ENCODE measurements at regions not wholly inside any gene's neighbourhood (a gene's known extent, or its start where the extent isn't known, plus 50 kb on each side); places are given as distances from the start of the nearest gene placed in this dataset.
"Not testable (repeated sequence)": the region's sequence is repeated elsewhere in the genome, so short reads cannot be mapped to it uniquely, and the experiment has no call there.

DNA sequence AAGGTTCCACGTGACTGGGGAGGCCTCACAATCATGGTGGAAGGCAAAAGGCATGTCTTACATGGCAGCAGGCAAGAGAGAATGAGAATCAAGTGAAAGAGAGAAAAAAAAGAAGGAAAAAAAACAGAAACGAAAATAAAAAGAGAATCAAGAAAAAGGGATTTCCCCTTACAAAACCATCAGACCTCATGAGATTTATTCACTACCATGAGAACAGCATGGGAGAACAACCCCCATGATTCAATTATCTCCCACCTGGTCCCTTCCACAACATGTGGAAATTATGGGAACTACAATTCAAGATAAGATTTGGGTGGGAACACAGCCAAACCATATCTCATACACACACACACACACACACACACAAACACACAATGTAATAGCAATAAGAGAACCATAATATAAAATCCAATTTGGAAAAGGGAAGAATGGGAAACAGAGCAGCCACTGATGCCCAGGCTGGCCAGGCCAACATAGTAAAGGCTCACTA, 90.6 kb upstream of the C1QTNF7 start:
- H3K27me3 Mint-ChIP-seq (ENCODE audit: low read depth); CTCF ChIA-PET; H3K27ac Mint-ChIP-seq; H3K4me3 Mint-ChIP-seq; H3K4me1 Mint-ChIP-seq (ENCODE audit: low read depth); H3K36me3 Mint-ChIP-seq (ENCODE audit: low read depth); intact Hi-C loops (cut with micrococcal nuclease); H3K9me3 Mint-ChIP-seq; DNase-seq: not testable (repeated sequence)

DNA sequence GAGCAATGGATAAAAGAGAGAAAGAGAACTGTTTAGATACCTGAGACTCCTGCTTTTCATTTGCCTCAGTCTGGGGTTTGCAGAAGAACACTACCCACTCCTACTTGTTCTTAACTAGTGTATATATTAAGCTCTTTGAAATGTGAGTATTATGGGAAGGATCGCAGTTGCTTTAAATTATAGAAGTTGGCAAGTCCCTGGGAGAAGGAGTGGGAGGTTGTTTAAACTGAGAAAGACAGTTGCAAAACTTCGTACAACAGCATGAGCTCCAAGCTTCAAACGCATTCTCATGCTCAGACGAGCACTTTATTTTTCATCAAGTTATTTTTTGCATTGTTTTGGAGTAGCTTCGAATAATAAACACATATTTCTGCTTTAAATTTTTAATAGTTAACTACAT, 88.1 kb upstream of the C1QTNF7 start:
- Mint-ChIP-seq H3K36me3 (ENCODE audit: low read depth) (no peaks in the 10 kb centered on the region), H3K27me3 (ENCODE audit: low read depth) (no peaks in the 10 kb centered on the region), H3K9me3 (peaks cover 2% of the 10 kb centered on the region), H3K4me1 (ENCODE audit: low read depth) (peaks cover 2% of the 10 kb centered on the region), H3K27ac (no peak overlapping the region), H3K4me3 (no peak overlapping the region)
- CTCF ChIA-PET: interaction anchor here (0.8 to 1.3 kb wide), 2 partner anchors 117 to 120 kb away, joined by 4 to 5 read pairs; no protein-coding TSS in a partner anchor
- DNase-seq: no peak
- intact Hi-C loops (cut with micrococcal nuclease): no loop called here

- no peaks in the 10 kb centered on the region for H3K36me3 Mint-ChIP-seq (ENCODE audit: low read depth)
- H3K27ac Mint-ChIP-seq: no peak overlapping the region
- intact Hi-C loops (cut with micrococcal nuclease): no loop called here
- H3K4me3 Mint-ChIP-seq: no peak overlapping the region
- no peak for DNase-seq
- no peaks in the 10 kb centered on the region for H3K27me3 Mint-ChIP-seq (ENCODE audit: low read depth)
- peaks cover 2% of the 10 kb centered on the region for H3K9me3 Mint-ChIP-seq
- CTCF ChIA-PET: interaction anchor here (0.8 to 1.3 kb wide), 2 partner anchors 117 to 119 kb away, joined by 4 to 5 read pairs; no protein-coding TSS in a partner anchor
- H3K4me1 Mint-ChIP-seq (ENCODE audit: low read depth): peaks cover 2% of the 10 kb centered on the region
Observed at GRCh38 chr4:15340332-15340731, 87.5 kb upstream of the C1QTNF7 start.

DNA sequence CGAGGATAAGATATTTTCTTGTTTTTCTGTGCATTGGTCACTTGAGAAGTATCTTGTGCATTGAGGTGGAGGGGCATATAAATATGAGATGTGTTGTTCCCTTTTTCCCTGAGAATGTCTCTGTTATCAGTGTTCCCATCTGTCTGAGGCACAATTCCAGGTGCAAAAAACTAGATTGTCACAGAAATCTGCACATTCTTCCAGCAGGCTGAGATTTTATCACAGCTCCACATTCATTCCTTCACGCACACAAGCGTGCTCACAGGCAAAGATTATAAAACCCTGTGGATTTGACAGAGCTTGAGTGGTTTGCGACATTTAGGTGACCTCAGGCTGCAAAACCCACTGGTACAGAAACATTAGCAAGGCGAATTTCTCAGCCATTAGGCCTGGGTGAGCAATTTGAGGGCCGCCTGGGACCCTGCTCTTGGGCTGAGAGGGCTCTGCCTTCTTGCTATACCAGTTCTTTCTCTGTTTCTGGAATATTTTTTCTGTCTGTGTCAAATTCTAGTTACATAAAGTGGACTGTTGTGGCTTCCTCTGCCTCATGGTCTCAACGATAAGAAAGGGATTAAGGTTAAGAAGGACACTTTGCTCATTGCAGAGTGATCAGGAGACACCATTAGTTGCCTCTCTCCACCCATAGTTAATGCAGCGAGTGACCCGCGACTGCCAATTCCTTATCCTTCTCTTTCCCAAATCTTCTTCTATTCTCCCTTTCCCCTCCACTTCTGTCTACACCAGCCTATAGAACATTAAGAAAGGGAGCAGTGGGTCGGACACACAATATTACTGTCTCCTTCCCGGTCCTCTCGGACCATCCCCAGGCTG, 86.7 kb upstream of the C1QTNF7 start:
- Mint-ChIP-seq H3K27me3 (ENCODE audit: low read depth) (no peaks in the 10 kb centered on the region), H3K4me3 (no peak overlapping the region), H3K4me1 (ENCODE audit: low read depth) (peaks cover 2% of the 10 kb centered on the region), H3K9me3 (peaks cover 2% of the 10 kb centered on the region), H3K36me3 (ENCODE audit: low read depth) (no peaks in the 10 kb centered on the region), H3K27ac (no peak overlapping the region)
- CTCF ChIA-PET: interaction anchor here (1.3 kb wide), 1 partner anchor 118 kb away, joined by 4 read pairs; no protein-coding TSS in a partner anchor
- DNase-seq: no peak
- intact Hi-C loops (cut with micrococcal nuclease): no loop called here

DNA sequence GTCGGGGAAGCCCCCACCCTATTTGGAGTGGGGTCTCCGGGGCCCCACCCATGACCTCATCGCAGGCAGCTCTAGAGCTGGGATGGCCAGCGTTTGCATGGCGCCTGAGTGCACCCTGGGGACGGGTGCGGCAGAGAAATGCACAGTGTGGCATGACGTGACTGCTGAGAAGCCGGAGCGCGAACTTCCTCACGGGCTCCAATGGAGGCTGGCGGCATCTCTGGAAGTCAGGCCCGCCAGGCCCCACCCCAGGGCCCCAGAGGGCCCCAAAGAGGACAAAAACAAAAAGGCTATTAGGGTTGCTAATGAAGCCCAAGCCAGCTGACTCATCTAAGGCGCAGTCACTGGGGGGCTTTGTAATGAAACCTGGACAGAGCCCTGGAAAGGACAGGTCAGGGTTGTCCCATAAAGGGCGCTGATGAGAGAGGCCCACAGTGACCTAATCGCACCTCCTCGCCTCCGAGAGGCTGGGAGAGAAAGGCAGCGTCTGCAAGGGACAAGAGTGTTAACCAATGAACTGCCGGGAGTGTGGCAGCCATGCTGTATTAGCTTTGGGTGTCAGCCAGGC, 86.0 kb upstream of the C1QTNF7 start:
- Mint-ChIP-seq H3K4me1 (ENCODE audit: low read depth) (no peaks in the 10 kb centered on the region), H3K9me3 (peaks cover 2% of the 10 kb centered on the region), H3K4me3 (no peak overlapping the region), H3K36me3 (ENCODE audit: low read depth) (no peaks in the 10 kb centered on the region), H3K27ac (no peak overlapping the region), H3K27me3 (ENCODE audit: low read depth) (no peaks in the 10 kb centered on the region)
- CTCF ChIA-PET: no interaction called here
- intact Hi-C loops (cut with micrococcal nuclease): no loop called here
- no peak for DNase-seq

GRCh38 chr4:15343000-15343399, 84.8 kb upstream of the C1QTNF7 start:
- H3K36me3 Mint-ChIP-seq (ENCODE audit: low read depth): no peaks in the 10 kb centered on the region
- no peak overlapping the region for H3K4me3 Mint-ChIP-seq
- CTCF ChIA-PET: no interaction called here
- no peaks in the 10 kb centered on the region for H3K9me3 Mint-ChIP-seq
- intact Hi-C loops (cut with micrococcal nuclease): no loop called here
- no peaks in the 10 kb centered on the region for H3K4me1 Mint-ChIP-seq (ENCODE audit: low read depth)
- no peak for DNase-seq
- no peaks in the 10 kb centered on the region for H3K27me3 Mint-ChIP-seq (ENCODE audit: low read depth)
- H3K27ac Mint-ChIP-seq: no peak overlapping the region

- no peaks in the 10 kb centered on the region for H3K36me3 Mint-ChIP-seq (ENCODE audit: low read depth)
- H3K9me3 Mint-ChIP-seq: no peaks in the 10 kb centered on the region
- no peak for DNase-seq
- intact Hi-C loops (cut with micrococcal nuclease): no loop called here
- CTCF ChIA-PET: no interaction called here
- no peaks in the 10 kb centered on the region for H3K27me3 Mint-ChIP-seq (ENCODE audit: low read depth)
- no peaks in the 10 kb centered on the region for H3K4me1 Mint-ChIP-seq (ENCODE audit: low read depth)
- no peak overlapping the region for H3K27ac Mint-ChIP-seq
- H3K4me3 Mint-ChIP-seq: no peak overlapping the region
Observed at GRCh38 chr4:15343581-15343980, 84.3 kb upstream of the C1QTNF7 start.

DNA sequence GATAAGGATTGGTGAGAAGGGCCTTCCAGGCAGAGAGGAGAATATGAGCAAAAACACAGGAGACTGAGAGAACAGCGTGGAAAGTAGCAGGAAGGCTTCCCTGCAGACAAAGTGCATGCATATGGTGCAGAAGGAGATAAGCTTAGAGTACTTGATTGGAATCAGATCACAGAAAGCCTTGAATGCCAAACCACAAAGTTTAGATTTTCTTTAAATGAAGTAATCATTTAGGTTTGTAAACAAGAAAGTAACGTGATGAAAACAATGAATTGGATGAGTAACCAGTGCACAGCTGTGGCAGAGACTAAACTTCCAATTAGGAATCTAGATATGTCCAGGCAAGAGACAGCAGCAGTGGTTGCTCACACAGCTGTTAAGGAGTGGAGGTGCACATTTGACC, 83.8 kb upstream of the C1QTNF7 start:
- H3K36me3 Mint-ChIP-seq (ENCODE audit: low read depth): no peaks in the 10 kb centered on the region
- H3K4me3 Mint-ChIP-seq: no peak overlapping the region
- H3K9me3 Mint-ChIP-seq: no peaks in the 10 kb centered on the region
- peaks cover under 1% of the 10 kb centered on the region for H3K4me1 Mint-ChIP-seq (ENCODE audit: low read depth)
- CTCF ChIA-PET: no interaction called here
- H3K27me3 Mint-ChIP-seq (ENCODE audit: low read depth): no peaks in the 10 kb centered on the region
- no peak for DNase-seq
- intact Hi-C loops (cut with micrococcal nuclease): no loop called here
- H3K27ac Mint-ChIP-seq: no peak overlapping the region

GRCh38 chr4:15345134-15345533, 82.7 kb upstream of the C1QTNF7 start:
- Mint-ChIP-seq H3K27me3 (ENCODE audit: low read depth) (no peaks in the 10 kb centered on the region), H3K4me1 (ENCODE audit: low read depth) (peaks cover 8% of the 10 kb centered on the region), H3K36me3 (ENCODE audit: low read depth) (no peaks in the 10 kb centered on the region), H3K27ac (no peak overlapping the region), H3K4me3 (no peak overlapping the region), H3K9me3 (no peaks in the 10 kb centered on the region)
- intact Hi-C loops (cut with micrococcal nuclease): no loop called here
- CTCF ChIA-PET: no interaction called here
- DNase-seq: no peak

DNA sequence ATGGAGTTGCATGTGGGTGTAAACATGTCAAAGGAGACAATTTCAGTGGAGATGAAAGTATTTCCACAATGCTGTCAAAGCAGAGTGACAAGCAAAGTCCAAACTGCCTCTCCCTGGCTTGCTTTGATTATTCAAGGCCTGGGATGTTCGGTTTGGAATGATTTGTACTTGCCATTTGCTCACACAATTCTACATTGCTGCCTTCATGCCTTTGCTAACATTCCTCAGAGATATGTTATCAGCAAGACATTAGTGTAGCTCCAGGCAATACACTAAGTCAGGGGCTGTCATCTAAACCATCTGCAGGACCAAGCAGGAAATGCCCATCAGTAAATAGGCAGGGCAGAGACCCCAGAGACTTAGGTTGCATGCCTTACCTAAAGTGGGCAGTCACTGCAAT, 79.6 kb upstream of the C1QTNF7 start:
- H3K27me3 Mint-ChIP-seq (ENCODE audit: low read depth): no peaks in the 10 kb centered on the region
- CTCF ChIA-PET: no interaction called here
- intact Hi-C loops (cut with micrococcal nuclease): no loop called here
- peaks cover 8% of the 10 kb centered on the region for H3K4me1 Mint-ChIP-seq (ENCODE audit: low read depth)
- no peak overlapping the region for H3K27ac Mint-ChIP-seq
- H3K9me3 Mint-ChIP-seq: no peaks in the 10 kb centered on the region
- no peak for DNase-seq
- H3K36me3 Mint-ChIP-seq (ENCODE audit: low read depth): no peaks in the 10 kb centered on the region
- no peak overlapping the region for H3K4me3 Mint-ChIP-seq

DNA sequence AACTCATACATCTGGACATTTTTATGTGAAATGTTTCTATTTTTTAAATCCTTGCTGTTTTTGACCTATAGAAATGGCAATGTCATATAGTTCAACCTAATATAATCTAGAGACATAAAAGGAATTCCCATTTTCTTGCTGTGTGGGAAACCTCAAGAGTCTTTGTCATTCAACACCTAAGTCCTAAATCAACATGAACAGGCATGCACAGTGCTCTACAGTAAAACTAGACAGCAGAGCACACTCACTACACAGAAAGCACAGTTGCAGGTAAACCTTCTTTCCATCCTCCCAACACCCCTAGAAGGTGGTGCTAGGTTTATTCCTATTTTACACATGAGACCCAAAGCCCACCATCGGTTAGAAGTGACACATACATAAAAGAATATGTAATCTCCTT, 79.1 kb upstream of the C1QTNF7 start:
- H3K27ac Mint-ChIP-seq: no peak overlapping the region

GRCh38 chr4:15349531-15349935, 78.3 kb upstream of the C1QTNF7 start:
- Mint-ChIP-seq H3K9me3 (no peaks in the 10 kb centered on the region), H3K27me3 (ENCODE audit: low read depth) (no peaks in the 10 kb centered on the region), H3K36me3 (ENCODE audit: low read depth) (no peaks in the 10 kb centered on the region), H3K4me3 (no peak overlapping the region), H3K4me1 (ENCODE audit: low read depth) (peaks cover 8% of the 10 kb centered on the region), H3K27ac (no peak overlapping the region)
- intact Hi-C loops (cut with micrococcal nuclease): no loop called here
- CTCF ChIA-PET: interaction anchor here (0.6 to 1.1 kb wide), 2 partner anchors 97 to 108 kb away, joined by 3 read pairs; no protein-coding TSS in a partner anchor
- DNase-seq: no peak

More for the DNA sequence above, 79.1 kb upstream of the C1QTNF7 start:
- CTCF ChIA-PET: no interaction called here
- intact Hi-C loops (cut with micrococcal nuclease): no loop called here
- no peak overlapping the region for H3K4me3 Mint-ChIP-seq
- no peak for DNase-seq
- no peaks in the 10 kb centered on the region for H3K9me3 Mint-ChIP-seq
- peaks cover 8% of the 10 kb centered on the region for H3K4me1 Mint-ChIP-seq (ENCODE audit: low read depth)
- no peaks in the 10 kb centered on the region for H3K27me3 Mint-ChIP-seq (ENCODE audit: low read depth)
- H3K36me3 Mint-ChIP-seq (ENCODE audit: low read depth): no peaks in the 10 kb centered on the region

DNA sequence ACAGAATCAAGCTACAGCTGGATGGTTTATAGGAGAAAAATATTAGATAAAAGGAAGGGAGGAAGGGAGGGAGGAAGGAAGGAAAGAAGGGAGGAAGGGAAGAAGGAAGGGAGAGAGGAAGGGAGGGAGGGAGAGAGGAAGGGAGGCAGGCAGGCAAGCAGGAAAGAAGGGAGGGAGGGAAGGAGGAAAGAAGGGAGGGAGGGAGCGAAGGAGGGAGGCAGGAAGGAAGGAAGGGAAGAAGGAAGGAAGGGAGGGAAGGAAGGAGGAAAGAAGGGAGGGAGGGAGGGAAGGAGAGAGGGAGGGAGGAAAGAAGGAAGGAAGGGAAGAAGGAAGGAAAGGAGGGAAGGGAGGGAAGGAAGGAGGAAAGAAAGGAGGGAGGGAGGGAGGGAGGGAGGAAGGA, 77.9 kb upstream of the C1QTNF7 start:
- Mint-ChIP-seq H3K9me3 (no peaks in the 10 kb centered on the region), H3K27me3 (ENCODE audit: low read depth) (no peaks in the 10 kb centered on the region), H3K27ac (no peak overlapping the region), H3K4me1 (ENCODE audit: low read depth) (peaks cover 8% of the 10 kb centered on the region), H3K36me3 (ENCODE audit: low read depth) (no peaks in the 10 kb centered on the region), H3K4me3 (no peak overlapping the region)
- intact Hi-C loops (cut with micrococcal nuclease): no loop called here
- no peak for DNase-seq
- CTCF ChIA-PET: interaction anchor here (0.6 to 1.1 kb wide), 2 partner anchors 97 to 107 kb away, joined by 3 read pairs; no protein-coding TSS in a partner anchor

Measured in activated naive CD4-positive, alpha-beta T cell treated with anti-CD3 and anti-CD28 coated beads for 36 hours (primary cell).